Ishikawa (cell line): ENCODE measurements at regions not wholly inside any gene's neighbourhood (a gene's known extent, or its start where the extent isn't known, plus 50 kb on each side); places are given as distances from the start of the nearest gene placed in this dataset.

ENCODE experiments used
- CEBPB ChIP-seq: IDR thresholded peaks from 2 replicates; pipeline ENCODE4 v1.6.1; 2012
- CREB1 ChIP-seq: IDR thresholded peaks from 2 replicates; pipeline ENCODE4 v1.6.1; 2012; ENCODE audit warnings: low read depth
- EGR1 ChIP-seq: IDR thresholded peaks from 2 replicates; pipeline ENCODE4 v1.6.1; 2012
- EP300 ChIP-seq: IDR thresholded peaks from 2 replicates; pipeline ENCODE4 v1.6.1; 2012; ENCODE audit warnings: borderline replicate concordance
- FOXM1 ChIP-seq: IDR thresholded peaks from 2 replicates; pipeline ENCODE4 v1.6.1; 2012; ENCODE audit warnings: low read depth, borderline replicate concordance
- NFIC ChIP-seq: IDR thresholded peaks from 2 replicates; pipeline ENCODE4 v1.6.1; 2012
- RAD21 ChIP-seq: IDR thresholded peaks from 2 replicates; pipeline ENCODE4 v1.6.1; 2012; ENCODE audit warnings: low read depth
- TAF1 ChIP-seq: IDR thresholded peaks from 2 replicates; pipeline ENCODE4 v1.6.1; 2012; ENCODE audit warnings: low read depth, mild to moderate bottlenecking
- TCF12 ChIP-seq: IDR thresholded peaks from 2 replicates; pipeline ENCODE4 v1.6.1; 2012; ENCODE audit warnings: low read depth
- TEAD4 ChIP-seq: IDR thresholded peaks from 2 replicates; pipeline ENCODE4 v1.6.1; 2012
- YY1 ChIP-seq: IDR thresholded peaks from 2 replicates; pipeline ENCODE4 v1.6.1; 2012; ENCODE audit warnings: low read depth
- ZBTB7A ChIP-seq: IDR thresholded peaks from 2 replicates; pipeline ENCODE4 v1.6.1; 2012; ENCODE audit warnings: low read depth
- TF ChIP-seq, protein P1 (sequence below): IDR thresholded peaks from 2 replicates; pipeline ENCODE4 v1.6.1; 2012
- TF ChIP-seq, protein P2 (sequence below): IDR thresholded peaks from 2 replicates; pipeline ENCODE4 v1.6.1; 2012
- TF ChIP-seq, protein P3 (sequence below): IDR thresholded peaks from 2 replicates; pipeline ENCODE4 v1.6.1; 2012; ENCODE audit warnings: low read depth, mild to moderate bottlenecking

DNA sequence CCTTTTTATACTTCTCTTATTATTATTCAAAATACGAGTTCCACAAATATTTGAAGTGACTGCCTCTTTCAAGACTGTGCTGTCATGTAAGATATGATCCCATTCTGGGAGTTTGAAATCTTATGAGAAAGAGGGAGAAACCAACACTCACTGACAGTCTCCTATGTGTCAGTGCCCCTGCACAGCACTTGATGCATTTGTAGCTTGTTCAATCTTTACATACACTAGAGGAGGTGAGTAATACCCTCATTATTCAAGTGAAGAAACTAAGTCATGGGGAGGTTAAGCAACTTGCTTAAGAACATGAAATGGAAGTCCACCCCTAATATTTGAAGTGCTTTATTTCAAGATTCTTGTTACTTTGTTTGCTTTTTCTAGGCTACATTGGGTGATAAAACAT lies 459.5 kb upstream of the FANCL start:
- TF ChIP-seq EGR1: no peak
- no peak for TF ChIP-seq FOXM1
- no peak for TF ChIP-seq ZBTB7A
- no peak for TF ChIP-seq EP300
- no peak for TF ChIP-seq TEAD4
- TF ChIP-seq, protein P1, sequence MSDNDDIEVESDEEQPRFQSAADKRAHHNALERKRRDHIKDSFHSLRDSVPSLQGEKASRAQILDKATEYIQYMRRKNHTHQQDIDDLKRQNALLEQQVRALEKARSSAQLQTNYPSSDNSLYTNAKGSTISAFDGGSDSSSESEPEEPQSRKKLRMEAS: no peak
- TF ChIP-seq, protein P2, sequence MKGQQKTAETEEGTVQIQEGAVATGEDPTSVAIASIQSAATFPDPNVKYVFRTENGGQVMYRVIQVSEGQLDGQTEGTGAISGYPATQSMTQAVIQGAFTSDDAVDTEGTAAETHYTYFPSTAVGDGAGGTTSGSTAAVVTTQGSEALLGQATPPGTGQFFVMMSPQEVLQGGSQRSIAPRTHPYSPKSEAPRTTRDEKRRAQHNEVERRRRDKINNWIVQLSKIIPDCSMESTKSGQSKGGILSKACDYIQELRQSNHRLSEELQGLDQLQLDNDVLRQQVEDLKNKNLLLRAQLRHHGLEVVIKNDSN: no peak
- TF ChIP-seq TAF1: no peak
- TF ChIP-seq, protein P3, sequence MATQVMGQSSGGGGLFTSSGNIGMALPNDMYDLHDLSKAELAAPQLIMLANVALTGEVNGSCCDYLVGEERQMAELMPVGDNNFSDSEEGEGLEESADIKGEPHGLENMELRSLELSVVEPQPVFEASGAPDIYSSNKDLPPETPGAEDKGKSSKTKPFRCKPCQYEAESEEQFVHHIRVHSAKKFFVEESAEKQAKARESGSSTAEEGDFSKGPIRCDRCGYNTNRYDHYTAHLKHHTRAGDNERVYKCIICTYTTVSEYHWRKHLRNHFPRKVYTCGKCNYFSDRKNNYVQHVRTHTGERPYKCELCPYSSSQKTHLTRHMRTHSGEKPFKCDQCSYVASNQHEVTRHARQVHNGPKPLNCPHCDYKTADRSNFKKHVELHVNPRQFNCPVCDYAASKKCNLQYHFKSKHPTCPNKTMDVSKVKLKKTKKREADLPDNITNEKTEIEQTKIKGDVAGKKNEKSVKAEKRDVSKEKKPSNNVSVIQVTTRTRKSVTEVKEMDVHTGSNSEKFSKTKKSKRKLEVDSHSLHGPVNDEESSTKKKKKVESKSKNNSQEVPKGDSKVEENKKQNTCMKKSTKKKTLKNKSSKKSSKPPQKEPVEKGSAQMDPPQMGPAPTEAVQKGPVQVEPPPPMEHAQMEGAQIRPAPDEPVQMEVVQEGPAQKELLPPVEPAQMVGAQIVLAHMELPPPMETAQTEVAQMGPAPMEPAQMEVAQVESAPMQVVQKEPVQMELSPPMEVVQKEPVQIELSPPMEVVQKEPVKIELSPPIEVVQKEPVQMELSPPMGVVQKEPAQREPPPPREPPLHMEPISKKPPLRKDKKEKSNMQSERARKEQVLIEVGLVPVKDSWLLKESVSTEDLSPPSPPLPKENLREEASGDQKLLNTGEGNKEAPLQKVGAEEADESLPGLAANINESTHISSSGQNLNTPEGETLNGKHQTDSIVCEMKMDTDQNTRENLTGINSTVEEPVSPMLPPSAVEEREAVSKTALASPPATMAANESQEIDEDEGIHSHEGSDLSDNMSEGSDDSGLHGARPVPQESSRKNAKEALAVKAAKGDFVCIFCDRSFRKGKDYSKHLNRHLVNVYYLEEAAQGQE: no peak

DNA sequence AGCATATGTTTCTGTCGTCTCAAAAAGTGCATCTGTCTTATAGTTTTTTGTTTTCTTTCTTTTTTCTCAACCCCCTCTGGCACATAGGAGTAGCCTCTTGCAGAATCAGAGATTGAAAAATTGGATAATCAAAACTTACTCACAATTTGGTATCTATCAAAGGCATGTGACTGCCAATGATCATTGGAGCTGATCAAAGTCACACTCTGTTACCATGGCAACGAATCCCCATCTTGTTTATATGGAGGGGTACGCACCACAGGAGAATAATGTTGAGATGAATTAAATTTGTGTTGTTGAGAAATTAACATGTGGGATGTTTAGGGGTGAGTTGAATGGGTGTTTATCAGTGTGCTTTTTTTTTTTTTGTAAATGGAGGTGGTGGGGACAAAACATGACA lies 458.3 kb upstream of the FANCL start:
- TF ChIP-seq ZBTB7A (no peak), RAD21 (no peak), TCF12 (no peak), EGR1 (no peak), YY1 (no peak), CREB1 (no peak)

DNA sequence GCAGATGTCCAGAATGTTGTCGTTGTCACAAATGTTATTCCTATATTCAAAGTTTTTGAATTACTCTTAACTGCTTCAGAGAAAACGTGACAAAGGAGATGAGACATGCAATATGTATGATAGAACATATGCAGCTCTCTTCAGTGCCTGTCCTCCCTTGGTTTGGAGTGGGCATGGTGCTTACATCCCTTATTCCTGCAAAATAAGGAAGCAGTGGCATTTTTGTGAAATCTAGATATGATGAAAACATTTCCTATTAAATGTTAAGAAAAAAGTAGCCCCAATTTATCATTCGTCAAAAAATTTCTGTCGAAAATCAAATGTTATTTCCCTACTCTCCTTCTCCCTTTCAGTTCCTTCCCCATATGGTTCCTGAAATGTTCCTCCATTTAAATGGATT lies 457.5 kb upstream of the FANCL start:
- TF ChIP-seq RAD21: no peak
- TF ChIP-seq CEBPB: no peak
- TF ChIP-seq CREB1: no peak
- TF ChIP-seq YY1: no peak
- TF ChIP-seq TCF12: no peak
- TF ChIP-seq EP300: no peak
- no peak for TF ChIP-seq TAF1
- TF ChIP-seq, protein P1: no peak
- TF ChIP-seq FOXM1: no peak
- TF ChIP-seq, protein P3: no peak
- no peak for TF ChIP-seq TEAD4
- TF ChIP-seq, protein P2: no peak
- TF ChIP-seq EGR1: no peak
- TF ChIP-seq NFIC: no peak
- no peak for TF ChIP-seq ZBTB7A

DNA sequence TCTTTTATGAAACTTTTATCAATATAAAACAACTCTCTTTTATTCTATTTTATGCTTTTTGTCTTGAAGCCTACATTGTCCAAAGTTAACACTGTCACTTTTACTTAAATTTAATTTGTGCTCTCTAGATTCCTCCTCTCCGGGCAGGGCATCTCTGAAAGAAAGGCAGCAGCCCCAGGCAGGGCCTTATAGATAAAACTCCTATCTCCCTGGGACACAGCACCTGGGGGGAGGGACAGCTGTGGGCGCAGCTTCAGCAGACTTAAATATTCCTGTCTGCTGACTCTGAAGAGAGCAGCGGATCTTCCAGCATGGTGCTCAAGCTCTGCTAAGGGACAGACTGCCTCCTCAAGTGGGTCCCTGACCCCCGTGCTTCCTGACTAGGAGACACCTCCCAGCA lies 447.7 kb upstream of the FANCL start:
- no peak for TF ChIP-seq ZBTB7A

DNA sequence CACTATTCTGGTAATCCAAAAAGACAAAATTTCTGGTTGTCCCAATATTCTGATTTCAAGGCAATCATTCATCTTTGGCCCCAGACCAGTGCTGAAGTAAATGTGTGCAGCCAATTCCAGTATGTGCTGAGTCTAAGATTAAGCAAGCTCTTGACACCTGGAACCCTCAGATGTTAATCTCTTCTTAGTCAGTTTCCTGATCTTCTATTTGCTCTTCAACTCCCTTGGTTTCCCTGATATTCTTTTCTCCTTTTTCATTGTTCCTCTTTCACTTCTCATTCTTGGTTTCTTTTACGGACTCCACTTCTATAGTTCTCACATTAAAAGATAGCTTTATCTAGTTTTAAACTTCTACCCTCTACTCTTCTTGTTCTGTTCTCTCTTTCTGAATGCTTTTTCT lies 445.7 kb upstream of the FANCL start:
- TF ChIP-seq EGR1 (no peak), CREB1 (no peak), RAD21 (no peak)
- TF ChIP-seq, protein P3: no peak

DNA sequence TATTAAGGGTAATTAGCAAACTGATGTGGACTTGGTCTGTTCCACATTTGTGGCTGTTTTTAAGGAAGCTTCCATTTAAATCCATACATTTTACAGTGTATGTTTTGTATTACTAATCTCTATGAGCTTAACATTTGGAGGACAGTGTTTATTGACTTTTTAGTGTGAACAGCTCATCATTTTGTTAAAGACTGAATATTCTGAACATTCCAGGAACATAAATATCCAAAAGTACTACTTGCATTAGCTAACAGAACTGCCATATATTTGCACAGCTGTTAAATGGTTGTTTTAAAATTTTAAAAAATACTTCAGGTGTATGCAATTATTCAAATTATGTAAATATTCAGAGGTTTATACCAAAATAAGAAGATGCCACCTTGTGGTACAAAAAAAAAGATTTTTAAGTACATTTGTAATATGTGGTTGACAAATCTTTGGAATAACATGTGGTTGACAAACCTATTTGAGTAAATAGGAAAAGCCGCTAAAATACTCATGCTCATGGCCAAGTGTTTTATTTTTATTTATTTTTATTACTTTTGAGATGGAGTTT lies 439.7 kb upstream of the FANCL start:
- no peak for TF ChIP-seq YY1
- no peak for TF ChIP-seq RAD21
- TF ChIP-seq, protein P2: no peak
- no peak for TF ChIP-seq TAF1
- TF ChIP-seq CREB1: no peak
- TF ChIP-seq, protein P1: no peak
- TF ChIP-seq, protein P3: no peak
- no peak for TF ChIP-seq EP300
- TF ChIP-seq ZBTB7A: no peak
- TF ChIP-seq TCF12: no peak
- no peak for TF ChIP-seq CEBPB
- TF ChIP-seq TEAD4: no peak
- TF ChIP-seq FOXM1: no peak
- no peak for TF ChIP-seq EGR1
